Stimulated activated CD4-positive, alpha-beta T cell treated with anti-CD3 and anti-CD28 coated beads, Interleukin-12 subunit alpha, Interleukin-12 subunit beta, amount 100 ng/mL, for 24 hours (primary cell): ENCODE measurements at regions not wholly inside any gene's neighbourhood (a gene's known extent, or its start where the extent isn't known, plus 50 kb on each side); places are given as distances from the start of the nearest gene placed in this dataset.

ENCODE experiments used
- DNase-seq, 2 experiments: peaks; one replicate each; pipeline ENCODE4 v3.0.0-alpha.2; 2020; ENCODE audit warnings: low read depth in 2 of 2

GRCh38 chr1:193740762-193741161 is 554.3 kb upstream of the B3GALT2 start:
- no peak for DNase-seq

- no peak for DNase-seq
These were observed 550.1 kb upstream of the B3GALT2 start for GRCh38 chr1:193736507-193736906.

- DNase-seq = no peak
These were observed 547.3 kb upstream of the B3GALT2 start for GRCh38 chr1:193733674-193734073.

GRCh38 chr1:193730017-193730416 is 543.6 kb upstream of the B3GALT2 start:
- no peak for DNase-seq

- no peak for DNase-seq
These were observed 543.0 kb upstream of the B3GALT2 start for GRCh38 chr1:193729429-193729828.

- no peak for DNase-seq
These were observed 541.4 kb upstream of the B3GALT2 start for GRCh38 chr1:193727850-193728249.

GRCh38 chr1:193726722-193727121 is 540.3 kb upstream of the B3GALT2 start:
- no peak for DNase-seq

GRCh38 chr1:193712392-193712791 is 526.0 kb upstream of the B3GALT2 start:
- no peak for DNase-seq

- DNase-seq = no peak
These were observed 523.2 kb upstream of the B3GALT2 start for GRCh38 chr1:193709607-193710006.

GRCh38 chr1:193707271-193708021 is 521.0 kb upstream of the B3GALT2 start:
- DNase-seq = no peak

- DNase-seq = no peak
These were observed 520.4 kb upstream of the B3GALT2 start for GRCh38 chr1:193706766-193707165.

- no peak for DNase-seq
These were observed 519.2 kb upstream of the B3GALT2 start for GRCh38 chr1:193705554-193705981.

GRCh38 chr1:193703655-193704054 is 517.2 kb upstream of the B3GALT2 start:
- DNase-seq = no peak

- no peak for DNase-seq
These were observed 516.7 kb upstream of the B3GALT2 start for GRCh38 chr1:193703121-193703520.

- no peak for DNase-seq
These were observed 515.3 kb upstream of the B3GALT2 start for GRCh38 chr1:193701759-193702158.

- no peak for DNase-seq
These were observed 514.4 kb upstream of the B3GALT2 start for GRCh38 chr1:193700710-193701355.

GRCh38 chr1:193699261-193699660 is 512.8 kb upstream of the B3GALT2 start:
- no peak for DNase-seq

GRCh38 chr1:193697776-193698175 is 511.4 kb upstream of the B3GALT2 start:
- DNase-seq = no peak

- DNase-seq = no peak
These were observed 510.8 kb upstream of the B3GALT2 start for GRCh38 chr1:193697115-193697762.

GRCh38 chr1:193694741-193695140 is 508.3 kb upstream of the B3GALT2 start:
- DNase-seq = no peak

- DNase-seq = no peak
These were observed 499.6 kb upstream of the B3GALT2 start for GRCh38 chr1:193685986-193686385.

- no peak for DNase-seq
These were observed 495.0 kb upstream of the B3GALT2 start for GRCh38 chr1:193681422-193681821.

GRCh38 chr1:193680924-193681316 is 494.5 kb upstream of the B3GALT2 start:
- DNase-seq = no peak
